Neural progenitor cell (in vitro differentiated cells): ENCODE measurements at regions not wholly inside any gene's neighbourhood (a gene's known extent, or its start where the extent isn't known, plus 50 kb on each side); places are given as distances from the start of the nearest gene placed in this dataset.

Experiments used
- DNase-seq: peaks from one replicate; pipeline ENCODE4 v3.0.0-alpha.2; 2016; ENCODE audit warnings: low spot score
- H2AFZ ChIP-seq: fragments of 200-600 bp; sonication (generic); replicated peaks from 2 replicates; pipeline ENCODE4 v1.6.1; 2016; ENCODE audit warnings: antibody characterized with exemption
- H3F3A ChIP-seq: fragments of 200-600 bp; sonication (generic); 2 replicates; pipeline ENCODE4 v1.6.1; 2016; ENCODE audit warnings: antibody characterized with exemption, low read depth
- H3K27ac ChIP-seq: fragments of 200-600 bp; sonication (generic); 2 replicates; pipeline ENCODE4 v1.5.1; 2016; ENCODE audit warnings: mild to moderate bottlenecking
- H3K27me3 ChIP-seq: fragments of 200-600 bp; sonication (generic); 2 replicates; pipeline ENCODE4 v1.6.1; 2016; ENCODE audit warnings: mild to moderate bottlenecking, moderate library complexity
- H3K36me3 ChIP-seq: fragments of 200-600 bp; sonication (generic); 2 replicates; pipeline ENCODE4 v1.5.1; 2016
- H3K4me1 ChIP-seq: fragments of 200-600 bp; sonication (generic); 2 replicates; pipeline ENCODE4 v1.6.1; 2016; ENCODE audit warnings: mixed run types
- H3K4me2 ChIP-seq: fragments of 200-600 bp; sonication (generic); 2 replicates; pipeline ENCODE4 v1.6.1; 2016
- H3K4me3 ChIP-seq: fragments of 200-600 bp; sonication (generic); 2 replicates; pipeline ENCODE4 v1.5.1; 2016
- H3K79me2 ChIP-seq: fragments of 200-600 bp; sonication (generic); 2 replicates; pipeline ENCODE4 v1.6.1; 2016; ENCODE audit warnings: low read depth
- H3K9ac ChIP-seq: fragments of 200-600 bp; sonication (generic); 2 replicates; pipeline ENCODE4 v1.6.1; 2016
- H3K9me3 ChIP-seq: fragments of 200-600 bp; sonication (generic); 2 replicates; pipeline ENCODE4 v1.5.1; 2016; ENCODE audit warnings: low read depth
- H4K20me1 ChIP-seq: fragments of 200-600 bp; sonication (generic); 2 replicates; pipeline ENCODE4 v1.6.1; 2016; ENCODE audit warnings: low read depth
- H3K27ac Mint-ChIP-seq: 3 replicates; pipeline ENCODE4 v1.8.0; 2021; ENCODE audit warnings: mixed read lengths
- H3K27me3 Mint-ChIP-seq: 2 replicates; pipeline ENCODE4 v1.8.0; 2022; ENCODE audit warnings: low read depth, mild to moderate bottlenecking, inconsistent platforms, moderate library complexity, mixed read lengths; ENCODE audit not compliant: insufficient read depth
- H3K36me3 Mint-ChIP-seq: 3 replicates; pipeline ENCODE4 v1.8.0; 2021; ENCODE audit warnings: mixed read lengths
- H3K4me1 Mint-ChIP-seq: 3 replicates; pipeline ENCODE4 v1.8.0; 2021; ENCODE audit warnings: mixed read lengths
- H3K4me3 Mint-ChIP-seq: 3 replicates; pipeline ENCODE4 v1.8.0; 2021; ENCODE audit warnings: mild to moderate bottlenecking, moderate library complexity, mixed read lengths
- H3K9me3 Mint-ChIP-seq: 3 replicates; pipeline ENCODE4 v1.8.0; 2020; ENCODE audit warnings: mixed read lengths
- CTCF ChIP-seq: fragments of 200-600 bp; sonication (generic); IDR thresholded peaks from 2 replicates; pipeline ENCODE4 v1.5.1; 2017; ENCODE audit warnings: antibody characterized with exemption, mild to moderate bottlenecking
- EZH2 ChIP-seq: fragments of 200-600 bp; sonication (generic); IDR thresholded peaks from 2 replicates; pipeline ENCODE4 v1.6.1; 2017; ENCODE audit warnings: antibody characterized with exemption, mild to moderate bottlenecking, moderate library complexity
- EZH2phosphoT487 ChIP-seq: fragments of 200-600 bp; sonication (generic); IDR thresholded peaks from 2 replicates; pipeline ENCODE4 v1.6.1; 2017; ENCODE audit warnings: antibody characterized with exemption

DNA sequence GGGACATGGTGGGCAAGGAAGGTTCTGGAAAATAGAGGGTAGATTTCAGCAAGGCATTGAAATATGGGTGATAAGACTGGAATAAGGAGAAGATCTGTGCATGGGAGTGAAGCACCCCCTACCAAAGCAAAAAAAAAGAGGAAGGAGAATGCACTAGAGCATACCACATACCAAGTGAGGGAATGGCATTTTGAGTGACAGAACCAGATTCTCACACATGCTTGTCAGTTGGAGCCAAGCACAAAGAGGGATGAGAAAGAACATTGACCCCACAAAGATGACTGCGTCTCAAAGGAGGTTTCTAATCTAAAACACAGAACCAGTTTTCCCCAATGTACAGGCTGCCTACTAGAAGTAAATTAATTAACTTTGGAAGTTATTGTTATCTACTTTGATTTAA is 140.3 kb upstream of the SMAD1 start:
- H3K9me3 ChIP-seq, result no peaks in the 10 kb centered on the region
- H3K27ac ChIP-seq, result no peak overlapping the region
- no peaks in the 10 kb centered on the region for H3K4me1 ChIP-seq
- no peaks in the 10 kb centered on the region for H4K20me1 ChIP-seq
- TF ChIP-seq CTCF (no peak), EZH2 (no peak), EZH2phosphoT487 (no peak)
- H3K4me3 Mint-ChIP-seq, result no peak overlapping the region
- no peak overlapping the region for H3K4me2 ChIP-seq
- no peaks in the 10 kb centered on the region for H3K9me3 Mint-ChIP-seq
- no peaks in the 10 kb centered on the region for H3K27me3 ChIP-seq
- H3K4me1 Mint-ChIP-seq, result no peaks in the 10 kb centered on the region
- no peaks in the 10 kb centered on the region for H3K27me3 Mint-ChIP-seq
- H3K36me3 ChIP-seq, result no peaks in the 10 kb centered on the region
- no peak for DNase-seq
- H3K9ac ChIP-seq, result no peak overlapping the region
- no peak overlapping the region for H2AFZ ChIP-seq
- H3K79me2 ChIP-seq, result no peaks in the 10 kb centered on the region
- no peak overlapping the region for H3K4me3 ChIP-seq
- no peaks in the 10 kb centered on the region for H3K36me3 Mint-ChIP-seq
- H3F3A ChIP-seq, result no peaks in the 10 kb centered on the region
- no peak overlapping the region for H3K27ac Mint-ChIP-seq

GRCh38 chr4:145340071-145340675 is 141.5 kb upstream of the SMAD1 start:
- no peak for TF ChIP-seq EZH2
- no peak for TF ChIP-seq CTCF
- no peak for TF ChIP-seq EZH2phosphoT487
- no peaks in the 10 kb centered on the region for H3K79me2 ChIP-seq
- no peaks in the 10 kb centered on the region for H3K27me3 Mint-ChIP-seq
- no peaks in the 10 kb centered on the region for H3K4me1 ChIP-seq
- H3K27ac Mint-ChIP-seq, result no peak overlapping the region
- H4K20me1 ChIP-seq, result no peaks in the 10 kb centered on the region
- no peaks in the 10 kb centered on the region for H3K36me3 Mint-ChIP-seq
- H3K9me3 ChIP-seq, result no peaks in the 10 kb centered on the region
- no peak overlapping the region for H3K4me3 Mint-ChIP-seq
- H3K36me3 ChIP-seq, result no peaks in the 10 kb centered on the region
- no peak overlapping the region for H3K4me3 ChIP-seq
- no peaks in the 10 kb centered on the region for H3F3A ChIP-seq
- no peak overlapping the region for H2AFZ ChIP-seq
- H3K27me3 ChIP-seq, result no peaks in the 10 kb centered on the region
- H3K4me1 Mint-ChIP-seq, result no peaks in the 10 kb centered on the region
- DNase-seq, result no peak
- no peaks in the 10 kb centered on the region for H3K9me3 Mint-ChIP-seq
- H3K4me2 ChIP-seq, result no peak overlapping the region
- H3K27ac ChIP-seq, result no peak overlapping the region
- no peak overlapping the region for H3K9ac ChIP-seq

DNA sequence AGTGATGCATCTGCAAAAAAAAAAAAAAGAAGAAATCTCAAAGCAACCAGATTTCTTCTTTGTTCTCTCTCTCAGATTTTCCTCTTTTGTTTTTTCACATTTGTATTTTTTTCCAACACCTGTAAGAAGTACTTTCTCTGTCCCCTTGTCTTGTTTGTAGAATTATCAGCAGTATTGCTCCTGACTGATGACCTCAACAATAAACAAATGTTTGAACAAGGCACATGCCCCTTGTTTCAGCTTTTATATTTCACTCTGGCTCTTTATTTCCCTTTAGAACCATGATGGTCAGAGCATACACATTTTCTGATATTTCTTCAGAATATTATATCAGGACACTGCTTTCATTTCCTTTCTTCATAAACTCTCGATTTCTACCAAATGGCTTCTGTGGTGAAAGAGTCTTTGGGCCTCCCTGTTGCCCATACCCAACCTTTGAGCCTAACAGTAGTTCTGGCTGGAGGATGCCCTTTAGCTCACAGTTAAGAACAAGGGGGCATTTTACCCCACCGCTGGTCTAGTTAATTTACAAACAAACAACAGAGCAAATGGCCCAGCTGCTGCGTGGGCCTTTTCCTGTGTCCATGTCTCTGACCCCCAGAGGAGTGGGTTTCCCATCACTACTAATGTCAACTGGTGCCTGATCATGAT is 142.5 kb upstream of the SMAD1 start:
- Histone ChIP-seq H3K4me1 (no peaks in the 10 kb centered on the region), H3K4me2 (no peak overlapping the region), H3K4me3 (no peak overlapping the region), H4K20me1 (no peaks in the 10 kb centered on the region), H3K27ac (no peak overlapping the region), H3K9me3 (no peaks in the 10 kb centered on the region), H3K9ac (no peak overlapping the region), H2AFZ (no peak overlapping the region), H3F3A (no peaks in the 10 kb centered on the region), H3K36me3 (no peaks in the 10 kb centered on the region), H3K79me2 (no peaks in the 10 kb centered on the region), H3K27me3 (no peaks in the 10 kb centered on the region)
- Mint-ChIP-seq H3K36me3 (no peaks in the 10 kb centered on the region), H3K27me3 (no peaks in the 10 kb centered on the region), H3K9me3 (no peaks in the 10 kb centered on the region), H3K27ac (no peak overlapping the region), H3K4me3 (no peak overlapping the region), H3K4me1 (no peaks in the 10 kb centered on the region)
- no peak for TF ChIP-seq CTCF
- TF ChIP-seq EZH2, result no peak
- TF ChIP-seq EZH2phosphoT487, result no peak
- no peak for DNase-seq
